ENCODE measurements at regions not wholly inside any gene's neighbourhood (a gene's known extent, or its start where the extent isn't known, plus 50 kb on each side); places are given as distances from the start of the nearest gene placed in this dataset.

- TF ChIP-seq CTCF (IDR thresholded peaks at IDR 0.05) (no peak), POLR2A (IDR thresholded peaks at IDR 0.05) (no peak)
Observed at GRCh38 chr11:70490208-70490607, 91.9 kb downstream of the CTTN start.
